Dedifferentiated amniotic fluid mesenchymal stem cell (primary cell): ENCODE measurements at regions not wholly inside any gene's neighbourhood (a gene's known extent, or its start where the extent isn't known, plus 50 kb on each side); places are given as distances from the start of the nearest gene placed in this dataset.

ENCODE experiments used
- DNase-seq: peaks from one replicate; pipeline ENCODE4 v3.0.0-alpha.2; 2016; ENCODE audit errors: extremely low spot score

DNA sequence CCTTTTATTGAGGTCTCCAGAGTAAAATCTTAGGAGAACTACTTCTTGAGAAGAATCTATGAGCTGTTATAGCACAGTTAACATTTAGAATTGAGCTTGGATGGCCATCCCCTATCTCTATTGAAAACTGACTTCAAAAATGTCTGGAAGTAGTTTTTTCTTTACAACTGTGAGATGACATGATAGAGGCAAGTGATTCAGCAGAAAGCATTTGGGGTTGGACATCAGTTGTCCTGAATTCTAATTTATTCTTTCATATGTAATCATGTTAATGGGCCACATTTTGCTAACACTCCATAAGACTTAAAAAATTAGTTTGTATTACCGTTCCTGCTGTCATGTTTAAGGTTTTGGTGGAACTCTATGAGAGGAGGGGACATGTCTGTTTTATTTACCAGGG, 237.0 kb upstream of the SLC14A2 start:
- no peak for DNase-seq

DNA sequence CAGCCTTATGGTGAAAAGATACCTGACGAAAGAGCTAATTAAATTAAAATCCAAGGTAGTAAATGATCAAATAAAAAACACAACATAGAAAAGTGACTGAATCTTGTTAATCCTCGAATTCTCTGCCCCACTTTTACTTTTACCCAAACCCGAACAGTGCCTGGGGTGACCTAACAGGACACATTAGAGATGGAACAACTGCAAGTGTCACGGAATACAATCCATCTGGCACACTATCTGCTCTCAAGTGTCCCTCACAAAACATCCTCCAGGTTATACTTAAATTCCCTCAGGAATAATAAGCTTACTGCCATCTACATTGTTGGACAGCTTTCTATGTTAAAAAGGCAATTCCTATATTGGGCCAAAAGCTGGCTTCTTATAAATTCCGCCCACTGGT, 236.3 kb upstream of the SLC14A2 start:
- DNase-seq: no peak

GRCh38 chr18:45379903-45380302, 235.4 kb upstream of the SLC14A2 start:
- DNase-seq: no peak

GRCh38 chr18:45381282-45381681, 234.0 kb upstream of the SLC14A2 start:
- no peak for DNase-seq

GRCh38 chr18:45383228-45383627, 232.0 kb upstream of the SLC14A2 start:
- no peak for DNase-seq

- peak; percentile 39 for DNase-seq
These were observed 230.9 kb upstream of the SLC14A2 start for GRCh38 chr18:45384137-45384961.

GRCh38 chr18:45384962-45385315, 230.3 kb upstream of the SLC14A2 start:
- DNase-seq: no peak

DNA sequence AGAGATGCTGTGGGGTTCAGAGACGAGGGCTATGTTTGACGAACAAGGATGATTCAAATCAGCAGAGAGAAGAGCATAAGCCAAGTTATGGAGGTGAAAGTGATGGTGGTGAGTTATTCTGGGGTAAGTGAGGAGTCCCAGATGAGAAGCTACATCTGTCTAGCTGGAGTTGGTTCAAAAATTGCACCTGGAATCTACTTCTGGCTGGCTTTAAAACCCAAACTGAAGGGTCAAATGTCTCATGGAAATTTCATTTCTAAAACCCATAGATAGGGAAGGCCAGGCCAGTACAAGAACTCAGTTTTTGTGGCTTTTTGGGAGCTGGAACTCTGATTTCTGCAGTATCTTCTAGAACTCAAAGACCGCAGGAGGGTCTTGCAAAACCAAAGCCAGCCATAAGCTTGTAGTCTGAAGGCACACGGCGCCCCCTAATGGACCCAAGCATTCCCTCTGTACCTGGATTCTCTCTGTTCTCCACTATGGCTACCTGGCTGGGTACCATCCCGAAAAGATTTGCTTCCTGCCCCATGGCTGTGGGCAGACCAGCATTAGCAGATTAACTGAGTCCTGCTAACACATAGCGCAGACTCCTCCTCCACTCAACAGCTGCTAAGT, 229.1 kb upstream of the SLC14A2 start:
- no peak for DNase-seq

DNA sequence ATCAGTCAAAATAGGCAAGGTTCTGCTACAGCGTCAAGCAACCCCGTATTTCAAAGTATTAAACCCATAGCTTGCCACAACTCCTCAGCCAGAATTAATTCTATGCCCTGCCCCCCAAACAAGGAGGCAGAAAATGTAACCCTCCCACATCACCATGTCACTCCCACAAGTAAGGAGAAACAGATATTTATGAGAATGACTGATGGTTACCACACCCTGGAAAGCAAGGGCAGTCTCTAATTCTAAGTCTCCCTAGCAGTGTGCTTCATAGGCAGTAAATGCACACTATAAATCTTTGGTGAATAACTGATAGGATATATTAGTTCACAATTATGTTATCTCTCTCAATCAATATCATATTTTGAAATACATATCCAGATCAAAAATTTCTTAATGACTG, 228.0 kb upstream of the SLC14A2 start:
- DNase-seq: no peak

- no peak for DNase-seq
These were observed 216.8 kb upstream of the SLC14A2 start for GRCh38 chr18:45398448-45398847.

GRCh38 chr18:45399146-45399545, 216.1 kb upstream of the SLC14A2 start:
- no peak for DNase-seq

DNA sequence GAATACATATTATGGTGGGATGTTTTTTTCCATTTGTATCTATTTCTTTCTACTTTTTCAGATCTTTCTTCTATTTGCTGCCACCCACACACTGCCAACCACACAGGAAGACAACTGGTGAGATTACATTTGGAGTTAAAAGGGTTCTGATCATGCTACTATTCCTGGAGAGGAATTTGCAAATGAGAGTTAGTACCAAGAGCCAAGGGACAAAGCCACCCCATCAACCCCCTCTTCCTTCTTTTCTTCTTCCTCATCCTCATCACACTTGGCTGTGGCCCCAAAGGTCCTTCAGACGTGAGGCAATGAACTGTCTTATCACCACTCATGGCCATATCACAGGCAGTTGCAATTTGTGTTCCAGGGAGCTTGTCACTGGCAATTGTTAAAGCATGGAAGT, 215.6 kb upstream of the SLC14A2 start:
- no peak for DNase-seq

DNA sequence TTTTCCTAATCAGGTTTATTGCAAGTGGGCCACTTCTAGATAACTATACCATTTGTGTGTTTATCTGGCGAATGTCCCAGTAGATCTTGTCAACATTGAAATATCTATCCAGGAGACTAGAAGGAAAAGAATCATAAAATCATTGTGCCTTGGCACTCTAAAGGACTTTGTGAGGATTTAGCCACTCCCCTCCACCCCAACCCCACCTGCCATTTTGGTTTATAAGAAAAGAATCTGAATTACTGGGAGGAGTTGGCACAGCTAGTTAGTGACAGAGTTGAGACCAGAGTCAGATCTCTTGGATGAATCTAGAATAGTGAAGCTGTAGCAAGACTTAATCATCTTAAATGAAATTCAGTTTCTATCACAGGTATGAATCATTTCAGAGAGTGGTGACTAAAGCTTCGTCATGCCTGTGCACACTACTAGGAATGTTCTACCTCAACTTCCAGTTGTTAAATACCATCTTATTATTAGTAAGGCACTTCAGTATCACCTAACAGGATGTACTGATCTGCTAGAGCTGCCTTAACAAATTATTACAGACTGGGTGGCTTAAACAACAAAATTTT, 212.7 kb upstream of the SLC14A2 start:
- DNase-seq: no peak

DNA sequence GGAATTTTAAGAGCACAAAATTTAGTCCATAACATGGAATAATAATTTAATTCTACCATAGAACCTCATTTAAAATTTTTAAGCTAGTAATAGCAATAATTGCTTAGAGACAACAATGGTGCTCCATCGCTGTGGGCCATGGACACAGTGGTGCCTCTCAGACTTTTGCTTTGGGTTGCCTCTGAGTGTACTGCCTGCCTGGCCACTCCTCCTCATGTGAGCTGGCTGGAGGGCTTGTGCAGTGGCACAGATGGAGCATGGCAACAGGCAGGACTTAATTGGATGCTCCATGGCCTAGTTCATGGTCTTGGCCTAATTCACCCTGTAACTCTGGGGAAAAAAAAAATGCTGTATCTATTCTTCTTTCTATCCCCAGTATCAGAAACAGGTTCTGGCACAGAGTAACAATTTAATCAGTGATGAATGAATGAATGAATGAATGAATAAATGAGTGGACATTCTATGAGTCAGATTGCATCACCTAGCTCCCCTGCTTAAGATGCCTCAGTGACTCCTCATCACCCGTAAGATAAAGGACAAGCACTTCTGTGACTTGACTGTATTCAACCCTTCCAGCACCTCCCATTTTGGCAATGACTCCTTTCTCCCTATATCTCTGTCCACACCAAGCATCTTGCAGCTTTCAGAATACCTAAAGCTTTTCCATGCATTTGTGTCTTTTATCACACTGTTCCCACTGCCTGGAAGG, 211.8 kb upstream of the SLC14A2 start:
- DNase-seq: no peak

GRCh38 chr18:45408218-45408617, 207.1 kb upstream of the SLC14A2 start:
- DNase-seq: no peak

GRCh38 chr18:45409971-45410370, 205.3 kb upstream of the SLC14A2 start:
- DNase-seq: no peak

DNA sequence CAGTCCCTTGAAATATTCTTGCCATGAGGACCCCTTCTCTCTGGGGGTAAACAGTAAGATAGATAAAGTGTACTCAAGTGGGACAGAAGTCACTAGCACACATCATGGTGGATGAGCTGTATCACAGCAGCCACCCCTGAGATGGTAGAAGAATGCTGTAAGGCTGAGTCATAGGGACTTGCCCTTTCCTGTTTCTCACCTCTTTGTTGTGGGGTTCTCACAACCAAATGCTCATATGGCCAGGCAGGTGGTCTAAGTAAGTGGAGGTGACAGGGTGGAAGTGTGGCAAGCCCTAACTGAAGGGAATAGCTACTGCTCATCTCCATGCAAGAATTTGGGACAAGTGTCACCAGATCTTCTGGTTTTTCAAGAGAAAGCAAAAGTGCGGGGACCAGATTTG, 202.7 kb upstream of the SLC14A2 start:
- no peak for DNase-seq

DNA sequence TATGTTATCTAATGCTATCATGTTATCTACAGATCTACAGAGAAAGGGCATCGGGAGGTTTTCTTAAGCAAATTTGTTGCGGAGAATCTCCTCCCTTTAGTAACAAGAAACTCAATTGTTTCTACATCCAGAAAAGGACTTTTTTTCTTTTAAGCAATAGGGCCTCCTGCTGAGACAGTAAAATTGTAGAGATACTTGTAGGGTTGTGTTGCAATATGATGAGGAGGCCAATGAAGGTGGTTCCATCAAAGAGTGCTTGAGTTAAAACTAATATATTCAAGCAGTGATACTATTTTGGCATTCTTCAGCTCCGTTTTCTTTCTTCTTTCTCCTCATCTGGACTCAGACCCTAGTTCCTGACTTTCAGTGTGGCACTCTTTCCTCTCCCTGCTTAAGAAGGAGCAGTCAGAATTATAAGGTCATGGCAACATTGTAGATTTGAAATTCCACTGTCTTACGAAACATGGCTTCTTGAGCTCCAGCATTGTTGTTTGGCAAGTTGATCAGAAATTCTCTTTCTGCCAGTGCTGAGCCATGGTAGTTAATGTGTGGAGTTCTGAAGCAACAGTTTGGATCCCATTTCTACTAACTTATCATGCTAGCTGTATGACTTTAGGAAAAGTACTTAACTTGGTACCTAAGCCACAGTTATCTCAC, 202.0 kb upstream of the SLC14A2 start:
- no peak for DNase-seq

GRCh38 chr18:45415614-45416013, 199.7 kb upstream of the SLC14A2 start:
- no peak for DNase-seq

DNA sequence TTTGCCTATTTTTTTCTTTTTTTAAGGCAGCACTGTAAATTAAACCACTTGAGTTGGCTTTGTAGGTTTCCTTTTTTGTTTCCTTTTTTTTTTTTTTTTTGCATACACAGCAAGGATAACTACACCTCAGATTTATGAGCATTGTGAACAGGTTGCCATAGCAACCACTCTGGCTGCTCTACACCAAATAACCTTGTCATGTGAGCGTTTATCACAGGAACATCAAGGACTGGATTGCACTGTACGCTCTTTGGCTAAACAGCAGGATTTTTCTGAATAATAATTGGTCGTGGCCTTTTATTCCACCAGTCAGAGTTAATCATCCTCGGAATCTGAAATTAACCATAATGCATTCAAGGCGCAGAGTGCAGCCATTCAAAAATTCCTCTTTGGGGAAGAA, 199.1 kb upstream of the SLC14A2 start:
- DNase-seq: no peak

- no peak for DNase-seq
These were observed 197.9 kb upstream of the SLC14A2 start for GRCh38 chr18:45417392-45417791.

GRCh38 chr18:45423659-45424058, 191.6 kb upstream of the SLC14A2 start:
- DNase-seq: no peak
